ENCODE measurements at regions not wholly inside any gene's neighbourhood (a gene's known extent, or its start where the extent isn't known, plus 50 kb on each side); places are given as distances from the start of the nearest gene placed in this dataset.

- ChIA-PET CTCF (no interaction called here), POLR2A (no interaction called here)
- no peaks in the 10 kb centered on the region for H3K79me2 ChIP-seq (ENCODE audit: control insufficient read depth, insufficient read depth, low read length)
- intact Hi-C loops (cut with micrococcal nuclease) = no loop called here
- DNase-seq (no peak), ATAC-seq (ENCODE audit: low read depth) (no peak)
- no peaks in the 10 kb centered on the region for H3K9me3 ChIP-seq (ENCODE audit: control extremely low read depth in 1 of 3, control insufficient read depth in 2 of 3, insufficient read depth in 1 of 3, low read length in 2 of 3)
- H3K9ac ChIP-seq (ENCODE audit: low read length) = no peak overlapping the region
- H3K27me3 ChIP-seq (replicated peaks in 1 of 4; ENCODE audit: control extremely low read depth in 1 of 4, control insufficient read depth in 3 of 4, insufficient read depth in 4 of 4, low read length in 3 of 4) = no peaks in the 10 kb centered on the region
- no peaks in the 10 kb centered on the region for H3K36me3 ChIP-seq (replicated peaks in 1 of 2; ENCODE audit: control extremely low read depth in 1 of 2, control insufficient read depth in 1 of 2, extremely low read depth in 1 of 2, insufficient read depth in 2 of 2, low read length in 1 of 2)
- no peak overlapping the region for H3K4me2 ChIP-seq (replicated peaks; ENCODE audit: low read depth, low read length, poor library complexity, severe bottlenecking)
- H2AFZ ChIP-seq (ENCODE audit: insufficient read depth, low read depth, low read length, poor library complexity, severe bottlenecking) = no peak overlapping the region
- WGBS (ENCODE audit: insufficient coverage) = 31% methylated on average over 5 of the region's 10 CpGs
- no peaks in the 10 kb centered on the region for H3K4me1 ChIP-seq (ENCODE audit: control insufficient read depth in 2 of 2, insufficient read depth in 2 of 2, low read length in 2 of 2)
- H3K27ac ChIP-seq (ENCODE audit: low read length in 2 of 2) = no peak overlapping the region
- H3K4me3 Mint-ChIP-seq = no peak overlapping the region
- H4K20me1 ChIP-seq (ENCODE audit: control insufficient read depth, insufficient read depth, low read length, poor library complexity, severe bottlenecking) = no peaks in the 10 kb centered on the region
- no peaks in the 10 kb centered on the region for H3K4me1 Mint-ChIP-seq
- no peak overlapping the region for H3K4me3 ChIP-seq (ENCODE audit: control extremely low read depth in 1 of 5, extremely low read depth in 1 of 5, insufficient read depth in 1 of 5, low read depth in 2 of 5, low read length in 4 of 5)
- H3K27ac Mint-ChIP-seq = no peak overlapping the region
- peaks cover 13% of the 10 kb centered on the region for H3K27me3 Mint-ChIP-seq
- H3K9me3 Mint-ChIP-seq (ENCODE audit: insufficient read depth) = no peaks in the 10 kb centered on the region
- no peak for TF ChIP-seq EZH2 (IDR thresholded peaks at IDR 0.05; ENCODE audit: borderline replicate concordance, insufficient read depth, low read depth, low read length, poor library complexity, severe bottlenecking)
- no peak for TF ChIP-seq CTCF (IDR thresholded peaks at IDR 0.05)
These were observed 328.9 kb downstream of the RPS24 start for GRCh38 chr10:78362406-78363022.

GRCh38 chr10:78363190-78363589 lies 329.5 kb downstream of the RPS24 start:
- H3K27ac ChIP-seq (ENCODE audit: low read length in 2 of 2) = no peak overlapping the region
- no peaks in the 10 kb centered on the region for H3K27me3 ChIP-seq (replicated peaks in 1 of 4; ENCODE audit: control extremely low read depth in 1 of 4, control insufficient read depth in 3 of 4, insufficient read depth in 4 of 4, low read length in 3 of 4)
- ChIA-PET CTCF (no interaction called here), POLR2A (no interaction called here)
- ATAC-seq (ENCODE audit: low read depth) (no peak), DNase-seq (no peak)
- no peak overlapping the region for H3K4me3 Mint-ChIP-seq
- no peaks in the 10 kb centered on the region for H3K9me3 ChIP-seq (ENCODE audit: control extremely low read depth in 1 of 3, control insufficient read depth in 2 of 3, insufficient read depth in 1 of 3, low read length in 2 of 3)
- H3K79me2 ChIP-seq (ENCODE audit: control insufficient read depth, insufficient read depth, low read length) = no peaks in the 10 kb centered on the region
- H3K4me1 Mint-ChIP-seq = no peaks in the 10 kb centered on the region
- no peaks in the 10 kb centered on the region for H3K9me3 Mint-ChIP-seq (ENCODE audit: insufficient read depth)
- no peak overlapping the region for H3K27ac Mint-ChIP-seq
- no peaks in the 10 kb centered on the region for H4K20me1 ChIP-seq (ENCODE audit: control insufficient read depth, insufficient read depth, low read length, poor library complexity, severe bottlenecking)
- no peaks in the 10 kb centered on the region for H3K4me1 ChIP-seq (ENCODE audit: control insufficient read depth in 2 of 2, insufficient read depth in 2 of 2, low read length in 2 of 2)
- H3K27me3 Mint-ChIP-seq = peaks cover 9% of the 10 kb centered on the region
- H3K36me3 ChIP-seq (replicated peaks in 1 of 2; ENCODE audit: control extremely low read depth in 1 of 2, control insufficient read depth in 1 of 2, extremely low read depth in 1 of 2, insufficient read depth in 2 of 2, low read length in 1 of 2) = no peaks in the 10 kb centered on the region
- intact Hi-C loops (cut with micrococcal nuclease) = no loop called here
- no peak overlapping the region for H3K4me2 ChIP-seq (replicated peaks; ENCODE audit: low read depth, low read length, poor library complexity, severe bottlenecking)
- TF ChIP-seq CTCF (IDR thresholded peaks at IDR 0.05) (no peak), EZH2 (IDR thresholded peaks at IDR 0.05; ENCODE audit: borderline replicate concordance, insufficient read depth, low read depth, low read length, poor library complexity, severe bottlenecking) (no peak)
- H2AFZ ChIP-seq (ENCODE audit: insufficient read depth, low read depth, low read length, poor library complexity, severe bottlenecking) = no peak overlapping the region
- no peak overlapping the region for H3K4me3 ChIP-seq (ENCODE audit: control extremely low read depth in 1 of 5, extremely low read depth in 1 of 5, insufficient read depth in 1 of 5, low read depth in 2 of 5, low read length in 4 of 5)
- no peak overlapping the region for H3K9ac ChIP-seq (ENCODE audit: low read length)
- WGBS (ENCODE audit: insufficient coverage) = 91% methylated on average over 4 of the region's 4 CpGs
